Mesothelial cell of epicardium (in vitro differentiated cells): ENCODE measurements at regions not wholly inside any gene's neighbourhood (a gene's known extent, or its start where the extent isn't known, plus 50 kb on each side); places are given as distances from the start of the nearest gene placed in this dataset.

Experiments used
- DNase-seq, 2 experiments: peaks; one replicate each; pipeline ENCODE4 v3.0.0; 2021; ENCODE audit warnings: low spot score in 2 of 2; ENCODE audit not compliant: unreplicated experiment in 2 of 2
- H3K27ac Mint-ChIP-seq: 2 replicates; pipeline ENCODE4 v1.8.0; 2021; ENCODE audit warnings: mixed read lengths
- H3K27me3 Mint-ChIP-seq: 2 replicates; pipeline ENCODE4 v1.8.0; 2021; ENCODE audit warnings: low read depth, mixed read lengths
- H3K36me3 Mint-ChIP-seq: 2 replicates; pipeline ENCODE4 v1.8.0; 2021; ENCODE audit warnings: mixed read lengths
- H3K4me1 Mint-ChIP-seq: 2 replicates; pipeline ENCODE4 v1.8.0; 2021; ENCODE audit warnings: mixed read lengths
- H3K4me3 Mint-ChIP-seq: 2 replicates; pipeline ENCODE4 v1.8.0; 2021; ENCODE audit warnings: mild to moderate bottlenecking, moderate library complexity, mixed read lengths
- H3K9me3 Mint-ChIP-seq: 2 replicates; pipeline ENCODE4 v1.8.0; 2021; ENCODE audit warnings: mixed read lengths
- TF ChIP-seq, protein P1 (sequence below): fragments of 200-600 bp; sonication (generic); IDR thresholded peaks from one replicate; pipeline ENCODE4 v1.5.0; 2021; ENCODE audit warnings: antibody characterized with exemption; ENCODE audit not compliant: unreplicated experiment

- Mint-ChIP-seq H3K36me3 (no peaks in the 10 kb centered on the region), H3K27me3 (no peaks in the 10 kb centered on the region), H3K9me3 (peaks cover 10% of the 10 kb centered on the region), H3K4me3 (no peak overlapping the region), H3K27ac (peak overlapping the region; percentile 75), H3K4me1 (peaks cover 37% of the 10 kb centered on the region)
- no peak for DNase-seq
- TF ChIP-seq, protein P1, sequence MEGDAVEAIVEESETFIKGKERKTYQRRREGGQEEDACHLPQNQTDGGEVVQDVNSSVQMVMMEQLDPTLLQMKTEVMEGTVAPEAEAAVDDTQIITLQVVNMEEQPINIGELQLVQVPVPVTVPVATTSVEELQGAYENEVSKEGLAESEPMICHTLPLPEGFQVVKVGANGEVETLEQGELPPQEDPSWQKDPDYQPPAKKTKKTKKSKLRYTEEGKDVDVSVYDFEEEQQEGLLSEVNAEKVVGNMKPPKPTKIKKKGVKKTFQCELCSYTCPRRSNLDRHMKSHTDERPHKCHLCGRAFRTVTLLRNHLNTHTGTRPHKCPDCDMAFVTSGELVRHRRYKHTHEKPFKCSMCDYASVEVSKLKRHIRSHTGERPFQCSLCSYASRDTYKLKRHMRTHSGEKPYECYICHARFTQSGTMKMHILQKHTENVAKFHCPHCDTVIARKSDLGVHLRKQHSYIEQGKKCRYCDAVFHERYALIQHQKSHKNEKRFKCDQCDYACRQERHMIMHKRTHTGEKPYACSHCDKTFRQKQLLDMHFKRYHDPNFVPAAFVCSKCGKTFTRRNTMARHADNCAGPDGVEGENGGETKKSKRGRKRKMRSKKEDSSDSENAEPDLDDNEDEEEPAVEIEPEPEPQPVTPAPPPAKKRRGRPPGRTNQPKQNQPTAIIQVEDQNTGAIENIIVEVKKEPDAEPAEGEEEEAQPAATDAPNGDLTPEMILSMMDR, result no peak
These were observed 339.1 kb downstream of the HGF start for GRCh38 chr7:81430761-81431160.

- TF ChIP-seq, protein P1, result no peak
- Mint-ChIP-seq H3K27me3 (no peaks in the 10 kb centered on the region), H3K4me1 (peaks cover 43% of the 10 kb centered on the region), H3K27ac (peak overlapping the region; percentile 75), H3K4me3 (no peak overlapping the region), H3K9me3 (peaks cover 8% of the 10 kb centered on the region), H3K36me3 (peaks cover 2% of the 10 kb centered on the region)
- no peak for DNase-seq
These were observed 339.7 kb downstream of the HGF start for GRCh38 chr7:81430150-81430549.

DNA sequence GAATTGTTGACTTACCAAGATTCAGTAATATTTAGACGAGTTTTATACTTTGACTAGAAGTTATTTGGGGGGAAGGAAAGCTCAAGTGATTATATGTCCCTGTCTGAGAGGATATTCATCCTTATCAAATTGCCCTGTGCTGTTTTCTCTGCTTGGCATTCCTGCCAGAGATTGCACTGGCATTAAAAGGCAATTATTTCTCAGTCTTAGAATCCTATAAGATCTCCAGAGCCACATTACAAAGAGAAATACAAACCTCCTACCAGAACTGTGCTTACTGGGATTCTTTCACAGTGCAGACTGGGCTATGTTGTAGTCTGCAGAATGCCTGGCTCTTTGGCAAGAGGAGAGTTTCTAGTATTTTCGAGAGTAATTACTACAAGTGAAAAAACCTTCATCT is 342.4 kb downstream of the HGF start:
- peaks cover 40% of the 10 kb centered on the region for H3K4me1 Mint-ChIP-seq
- H3K36me3 Mint-ChIP-seq, result peaks cover 4% of the 10 kb centered on the region
- H3K4me3 Mint-ChIP-seq, result no peak overlapping the region
- H3K27me3 Mint-ChIP-seq, result no peaks in the 10 kb centered on the region
- H3K9me3 Mint-ChIP-seq, result peaks cover 3% of the 10 kb centered on the region
- peak overlapping the region; percentile 89 for H3K27ac Mint-ChIP-seq
- no peak for DNase-seq
- TF ChIP-seq, protein P1, result no peak

- H3K27ac Mint-ChIP-seq, result peak overlapping the region; percentile 64
- TF ChIP-seq, protein P1, result no peak
- no peak for DNase-seq
- peaks cover 22% of the 10 kb centered on the region for H3K4me1 Mint-ChIP-seq
- H3K27me3 Mint-ChIP-seq, result no peaks in the 10 kb centered on the region
- peaks cover 3% of the 10 kb centered on the region for H3K9me3 Mint-ChIP-seq
- H3K4me3 Mint-ChIP-seq, result no peak overlapping the region
- peaks cover 4% of the 10 kb centered on the region for H3K36me3 Mint-ChIP-seq
These were observed 349.2 kb downstream of the HGF start for GRCh38 chr7:81420526-81421226.

GRCh38 chr7:81419731-81420130 is 350.1 kb downstream of the HGF start:
- peaks cover 17% of the 10 kb centered on the region for H3K4me1 Mint-ChIP-seq
- H3K27ac Mint-ChIP-seq, result no peak overlapping the region
- TF ChIP-seq, protein P1, result no peak
- H3K27me3 Mint-ChIP-seq, result no peaks in the 10 kb centered on the region
- DNase-seq, result no peak
- H3K4me3 Mint-ChIP-seq, result no peak overlapping the region
- peaks cover 6% of the 10 kb centered on the region for H3K9me3 Mint-ChIP-seq
- H3K36me3 Mint-ChIP-seq, result peaks cover 7% of the 10 kb centered on the region
